Amygdala (tissue), 56 donors: ENCODE measurements at regions not wholly inside any gene's neighbourhood (a gene's known extent, or its start where the extent isn't known, plus 50 kb on each side); places are given as distances from the start of the nearest gene placed in this dataset.
"Not testable (repeated sequence)": the region's sequence is repeated elsewhere in the genome, so short reads cannot be mapped to it uniquely, and the experiment has no call there.

Source experiments
- DNase-seq, 56 donors: peaks; one replicate each; lab custom pipeline; 2025; lab: John Stamatoyannopoulos, UW

DNA sequence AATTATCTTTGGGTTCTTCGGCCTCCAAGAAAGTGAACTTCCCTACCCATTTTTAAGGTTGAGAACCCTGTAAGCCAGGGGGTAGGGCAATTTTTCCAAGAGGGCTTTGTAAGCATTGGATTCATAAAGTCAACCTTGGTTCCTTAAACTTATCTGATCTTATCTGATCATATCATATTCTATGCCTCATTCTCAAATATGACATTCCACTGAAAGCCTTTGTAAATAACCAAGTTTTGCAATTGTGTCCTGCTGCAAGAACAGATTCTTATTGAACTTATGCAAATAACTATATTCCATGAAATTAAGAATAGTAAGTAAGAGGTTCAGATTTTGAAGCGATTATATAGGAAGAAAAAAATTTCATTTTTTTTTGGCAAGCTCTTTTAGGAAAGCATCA lies 649.5 kb downstream of the LRRC70 start:
- DNase-seq, result no peak

DNA sequence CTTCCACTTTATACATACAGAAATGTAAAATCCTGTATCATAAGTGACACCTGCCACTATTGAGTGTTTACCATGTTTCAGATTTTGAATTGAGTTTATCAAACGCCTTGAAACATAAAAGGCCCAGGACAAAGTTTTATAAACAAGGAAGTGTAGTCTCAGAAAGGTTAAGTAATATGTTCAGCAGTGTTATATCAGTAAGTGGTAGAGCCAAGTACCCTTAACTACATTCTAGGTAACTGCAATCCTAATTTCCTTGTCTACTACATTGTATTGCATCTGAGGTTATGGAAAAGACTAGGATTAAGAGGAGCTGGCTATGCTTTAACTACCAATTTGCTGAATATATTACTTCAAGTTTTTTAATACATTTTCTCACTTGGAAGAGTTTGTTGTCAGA lies 641.6 kb downstream of the LRRC70 start:
- no peak for DNase-seq

DNA sequence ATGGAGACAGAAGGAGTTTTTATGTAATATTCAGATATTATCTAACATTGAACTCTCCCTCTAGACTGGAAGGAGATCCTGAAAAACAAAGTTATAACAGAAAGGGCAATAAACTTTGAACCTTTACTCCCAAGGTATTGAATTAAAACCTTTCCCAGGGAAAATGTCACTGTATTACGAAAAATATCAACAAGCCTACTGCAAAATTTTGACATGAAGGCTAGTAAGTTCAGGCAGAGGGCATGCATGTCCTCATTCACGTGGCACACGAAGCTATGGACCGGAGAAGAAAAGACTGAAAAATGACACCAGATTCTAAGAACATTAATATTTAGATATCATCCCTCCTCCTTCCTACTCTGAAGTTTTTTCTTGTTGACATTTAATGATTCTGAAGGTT lies 638.8 kb downstream of the LRRC70 start:
- no peak for DNase-seq

DNA sequence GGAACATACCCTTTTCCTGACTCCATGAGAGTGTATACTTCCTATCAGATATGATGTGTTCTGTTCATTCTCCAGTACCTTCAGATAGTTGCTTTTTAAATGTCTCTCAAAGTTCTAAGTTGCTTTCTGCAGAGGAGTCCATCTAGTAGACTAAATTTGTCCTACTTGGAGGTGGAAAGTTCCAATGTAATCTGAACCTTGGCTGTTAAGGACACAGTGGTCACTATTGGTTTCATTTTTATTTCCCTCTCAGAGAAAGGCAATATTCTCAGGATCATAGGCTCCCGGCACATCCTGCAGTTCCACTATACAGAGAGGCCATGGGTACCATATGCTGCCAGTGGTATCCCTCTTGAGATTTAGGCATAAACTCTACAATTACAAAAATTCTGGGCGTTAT lies 634.6 kb downstream of the LRRC70 start:
- DNase-seq, result no peak

DNA sequence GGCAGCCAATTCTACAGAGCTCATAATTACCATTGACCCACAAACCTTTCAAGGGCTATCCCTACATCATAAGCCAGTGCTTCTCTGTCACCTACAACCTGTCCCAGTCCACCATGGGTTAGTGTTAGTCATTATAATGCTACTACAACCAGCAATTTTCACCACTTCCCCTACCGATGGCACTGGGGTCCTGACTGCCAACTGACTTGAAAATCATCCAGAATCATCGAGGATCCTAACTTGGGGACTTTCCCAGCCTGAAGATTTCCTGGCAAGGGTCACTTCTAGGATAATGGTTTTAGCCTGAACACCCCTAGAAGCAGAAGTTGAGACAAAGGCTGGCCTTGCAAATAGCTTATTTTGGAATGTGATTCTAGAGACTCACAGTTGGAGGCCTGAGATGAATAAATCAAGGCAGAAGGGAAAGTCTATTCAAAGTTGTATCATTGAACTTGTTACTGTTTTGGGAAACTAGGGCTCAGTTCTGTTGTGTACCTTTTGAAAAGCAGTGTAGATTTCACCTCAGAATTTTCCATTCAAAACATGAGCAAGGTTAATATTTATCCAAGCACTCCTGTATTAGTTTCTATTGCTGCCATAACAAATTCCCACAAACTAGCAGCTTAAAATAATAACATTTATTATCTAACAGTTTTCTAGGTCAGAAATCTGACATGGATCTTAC lies 633.0 kb downstream of the LRRC70 start:
- DNase-seq, result peak in 1 of 56 donors; percentile 1

DNA sequence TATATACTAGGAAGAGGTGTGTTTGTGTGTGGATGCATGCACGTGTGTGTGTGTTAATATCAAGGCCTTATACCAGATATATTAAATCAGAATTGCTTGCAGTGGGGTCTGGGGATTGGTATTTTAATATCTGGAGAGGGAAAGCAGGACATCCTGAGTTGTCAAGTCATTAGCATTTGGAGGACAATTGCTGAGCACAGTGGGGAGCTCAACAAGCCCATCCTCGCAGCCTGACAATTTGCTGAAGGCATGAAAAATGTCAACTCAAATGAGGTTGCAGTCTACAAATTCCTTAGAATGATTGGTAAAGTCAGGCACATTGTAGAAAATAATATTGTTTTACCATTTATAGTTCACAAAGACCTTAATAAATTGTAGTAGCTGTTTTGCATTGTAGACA lies 627.4 kb downstream of the LRRC70 start:
- DNase-seq, result no peak

DNA sequence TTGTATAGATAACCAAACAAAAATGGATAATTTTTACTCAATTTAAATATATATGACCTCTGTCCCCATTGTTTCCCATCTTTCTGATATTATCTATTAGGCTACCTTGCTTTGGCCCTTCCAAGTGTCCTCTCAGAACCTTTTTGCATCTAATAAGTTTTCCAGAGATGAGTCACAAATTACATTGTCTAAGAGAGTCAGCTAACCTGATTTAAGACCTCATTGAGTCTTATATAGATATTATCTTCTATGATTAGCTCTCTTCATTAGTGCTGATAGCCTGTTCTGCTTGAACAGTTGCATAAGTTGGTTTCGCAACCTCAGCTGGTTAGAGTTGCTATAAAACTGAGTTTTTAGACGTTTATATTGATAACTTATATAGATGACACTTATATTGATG lies 623.1 kb downstream of the LRRC70 start:
- DNase-seq, result no peak

DNA sequence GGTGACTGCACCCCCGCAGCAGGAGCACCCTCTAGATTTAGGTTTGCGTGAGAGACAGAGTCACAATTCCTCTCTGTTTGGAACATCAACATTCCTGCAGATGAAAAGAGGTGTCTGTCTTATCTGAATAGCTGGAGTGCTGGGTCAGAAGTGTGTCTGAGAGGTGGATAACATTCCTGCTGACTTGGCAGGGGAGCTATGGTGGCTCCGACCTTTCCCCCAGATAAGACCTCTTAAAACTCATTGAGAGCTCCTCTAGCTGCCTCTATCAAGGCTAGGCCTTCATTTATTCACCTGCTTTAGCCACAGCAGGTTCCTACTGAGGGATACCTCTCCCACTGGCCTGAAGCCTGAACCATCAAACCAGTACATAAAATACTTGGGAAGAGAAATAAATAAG lies 615.5 kb downstream of the LRRC70 start:
- DNase-seq, result no peak

DNA sequence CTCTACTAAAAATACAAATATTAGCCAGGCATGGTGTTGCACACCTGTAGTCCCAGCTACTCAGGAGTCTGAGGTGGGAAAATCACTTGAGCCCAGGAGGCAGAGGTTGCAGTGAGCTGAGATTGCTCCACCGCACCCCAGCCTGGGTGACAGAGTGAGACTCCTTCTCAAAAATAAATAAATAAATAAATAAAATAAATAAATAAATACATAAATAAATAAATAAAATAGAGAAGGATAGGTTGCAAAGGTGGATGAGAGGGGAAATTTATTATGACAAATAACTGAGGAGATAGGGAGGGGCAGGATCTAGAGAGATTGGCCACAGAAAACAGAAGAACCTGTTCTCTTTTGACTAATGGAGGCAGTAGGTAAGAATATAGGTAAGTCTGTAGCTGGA lies 601.6 kb downstream of the LRRC70 start:
- not testable (repeated sequence) for DNase-seq

DNA sequence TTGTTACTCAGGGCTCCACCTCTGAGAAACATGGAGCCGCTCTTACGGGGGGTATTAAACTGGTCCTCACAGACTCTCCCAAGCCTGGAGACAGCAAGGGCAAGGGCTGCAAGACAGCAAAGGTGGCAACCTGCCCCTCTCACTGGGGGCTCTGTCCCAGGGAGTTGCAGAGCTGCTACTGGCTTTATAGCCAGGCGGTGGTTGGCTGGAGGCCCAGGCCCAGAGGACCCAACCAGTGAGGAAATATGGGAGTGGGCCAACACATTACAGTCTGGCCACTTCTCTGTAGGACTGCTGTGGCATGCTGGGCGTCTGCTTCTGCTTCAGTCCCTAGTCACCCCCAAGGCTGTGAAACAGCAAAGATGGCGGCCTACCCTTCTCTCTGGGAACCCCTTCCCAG lies 597.2 kb downstream of the LRRC70 start:
- DNase-seq, result no peak

DNA sequence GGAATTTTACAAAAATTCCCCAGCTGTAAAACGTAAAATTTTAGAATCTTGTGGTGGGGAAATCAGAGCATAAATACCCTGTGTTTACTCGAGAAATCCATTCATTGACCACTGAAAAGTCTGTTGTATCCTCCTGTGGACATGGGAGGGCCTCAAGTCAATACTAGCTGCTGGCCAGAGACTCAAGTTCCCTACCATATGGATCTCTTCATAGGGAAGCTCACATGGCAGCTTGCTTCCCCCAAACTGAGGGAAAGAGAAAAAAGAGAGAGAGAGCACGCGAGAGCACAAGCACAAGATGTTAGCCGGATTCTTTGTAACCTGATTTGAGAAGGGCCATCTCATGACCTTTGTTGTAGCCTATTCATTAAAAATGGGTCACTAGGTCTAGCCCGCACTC lies 591.9 kb downstream of the LRRC70 start:
- no peak for DNase-seq

DNA sequence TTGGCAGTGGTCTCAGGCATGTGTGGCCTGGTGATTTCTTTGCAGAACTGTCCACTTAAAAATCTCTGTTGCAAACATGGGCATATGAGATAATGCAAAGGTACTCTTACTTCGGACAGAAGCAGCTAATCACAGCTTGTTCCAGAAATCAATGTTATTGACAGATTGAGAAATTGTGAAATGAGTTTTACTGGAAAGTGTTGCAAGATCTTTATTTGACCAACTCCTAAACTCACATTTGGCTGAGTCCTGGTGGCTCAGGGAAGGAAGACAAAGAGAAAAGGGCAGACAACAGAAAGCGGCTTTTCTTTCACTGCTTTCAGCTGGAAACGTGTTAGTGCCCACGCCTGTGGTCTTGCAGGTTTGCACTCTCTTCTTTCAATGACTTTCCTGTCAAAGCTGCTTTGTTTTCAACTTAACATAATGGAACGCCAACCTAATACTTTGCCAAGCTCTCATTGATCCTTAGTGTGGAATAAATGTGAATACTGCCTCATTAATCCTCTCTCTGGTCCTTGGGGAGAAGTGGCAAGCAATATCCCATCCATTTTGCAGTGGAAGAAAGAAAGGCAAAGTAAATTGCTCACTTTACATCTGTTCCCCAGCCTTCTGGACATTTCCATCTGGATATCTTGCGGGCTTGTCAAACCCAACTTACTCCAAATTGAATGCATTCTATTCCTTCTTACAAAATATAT lies 586.4 kb downstream of the LRRC70 start:
- DNase-seq, result no peak

DNA sequence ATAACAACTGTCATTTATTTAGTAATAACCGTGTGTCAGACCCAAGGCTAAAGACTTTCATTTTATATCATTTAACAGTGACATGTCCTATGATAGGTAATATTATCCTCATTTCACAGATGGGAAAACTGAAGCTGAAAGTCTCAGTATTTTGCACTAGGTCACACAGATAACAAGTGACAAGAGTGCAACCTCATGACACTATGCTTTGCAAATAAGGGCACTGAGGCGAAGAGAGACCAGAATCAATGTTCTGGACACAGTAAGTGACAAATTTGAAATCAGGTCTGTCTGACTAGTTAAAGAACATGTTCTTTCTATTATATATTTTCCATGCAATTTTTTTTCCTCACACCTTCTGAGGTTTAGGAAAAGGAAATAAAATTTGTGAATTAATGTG lies 585.7 kb downstream of the LRRC70 start:
- DNase-seq, result no peak

DNA sequence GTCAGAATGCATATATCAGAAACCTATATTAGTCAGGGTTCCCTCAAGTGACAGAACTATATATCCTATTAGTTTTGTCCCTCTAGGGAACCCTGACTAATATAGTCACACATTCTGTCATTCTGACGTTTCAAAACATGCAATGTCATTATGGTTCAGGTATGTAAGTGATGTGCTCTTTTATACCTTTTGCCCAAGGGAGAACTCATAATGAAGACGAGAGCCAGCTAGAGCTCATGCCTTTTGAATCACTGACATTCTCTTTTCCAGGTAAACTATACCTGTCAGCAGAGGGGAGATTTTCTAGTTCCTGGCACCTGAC lies 576.7 kb downstream of the LRRC70 start:
- DNase-seq, result no peak

DNA sequence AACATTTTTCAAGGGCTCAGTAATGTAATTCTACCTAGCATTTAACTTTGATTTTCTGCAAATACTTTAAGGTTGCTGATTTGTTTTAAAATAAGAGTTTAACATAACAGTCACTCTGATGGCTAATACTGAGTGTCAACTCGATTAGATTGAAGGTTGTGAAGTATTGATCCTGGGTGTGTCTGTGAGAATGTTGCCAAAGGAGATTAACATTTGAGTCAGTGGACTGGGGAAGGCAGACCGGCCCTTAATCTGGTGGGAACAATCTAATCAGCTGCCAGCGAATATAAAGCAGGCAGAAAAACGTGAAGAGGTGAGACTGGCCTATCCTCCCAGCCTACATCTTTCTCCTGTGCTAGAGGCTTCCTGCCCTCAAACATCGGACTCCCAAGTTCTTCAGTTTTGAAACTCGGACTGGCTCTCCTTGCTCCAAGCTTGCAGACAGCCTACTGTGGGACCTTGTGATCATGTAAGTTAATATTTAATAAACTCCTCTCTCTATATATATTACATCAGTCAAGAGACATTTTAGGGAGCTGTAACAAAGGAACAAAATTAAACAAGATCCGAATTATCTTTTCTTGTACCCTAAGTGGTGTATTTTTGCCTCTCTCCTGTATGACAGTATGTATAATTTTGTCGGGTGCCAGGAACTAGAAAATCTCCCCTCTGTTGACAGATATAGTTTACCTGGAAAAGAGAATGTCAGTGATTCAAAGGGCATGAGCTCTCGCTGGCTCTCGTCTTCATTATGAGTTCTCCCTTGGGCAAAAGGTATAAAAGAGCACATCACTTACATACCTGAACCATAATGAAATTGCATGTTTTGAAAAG lies 576.1 kb downstream of the LRRC70 start:
- no peak for DNase-seq

DNA sequence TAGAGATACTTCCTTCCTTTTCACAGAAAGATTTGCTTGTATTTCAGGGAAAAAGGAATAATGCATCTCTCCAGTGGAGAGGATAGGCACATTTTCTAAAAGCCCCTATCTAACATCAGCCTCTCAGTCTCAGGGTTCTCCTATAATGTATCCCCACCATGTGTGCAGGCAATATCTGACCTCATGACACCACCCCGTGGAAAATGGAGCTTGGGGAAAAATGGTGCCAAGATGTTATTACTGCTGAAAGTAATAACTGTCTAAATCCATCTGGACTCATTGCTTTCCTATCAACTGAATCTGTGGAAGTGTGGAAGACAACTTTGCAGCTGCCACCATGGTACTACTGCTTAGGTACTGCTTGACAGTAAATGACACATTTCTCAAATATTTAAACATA lies 574.3 kb downstream of the LRRC70 start:
- DNase-seq, result no peak

DNA sequence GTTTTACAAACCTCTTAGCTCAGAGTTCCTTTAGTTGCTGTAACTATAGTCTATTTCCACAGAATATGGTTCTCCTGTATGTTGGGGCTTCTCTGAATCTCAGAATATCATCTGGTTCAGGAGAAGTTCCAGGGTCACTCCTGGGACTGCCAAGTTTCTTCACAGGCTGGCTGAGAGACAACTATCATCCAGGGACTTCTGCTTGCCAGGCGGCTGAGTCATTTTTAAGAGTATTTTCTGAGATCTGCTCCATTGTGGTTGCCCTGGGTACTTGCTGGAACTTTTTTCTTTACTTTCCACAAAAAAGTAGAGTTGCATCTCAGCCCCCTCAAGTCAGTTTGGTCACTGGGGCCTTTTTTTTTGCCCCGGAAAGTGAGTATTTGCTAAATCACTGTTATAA lies 566.5 kb downstream of the LRRC70 start:
- no peak for DNase-seq

DNA sequence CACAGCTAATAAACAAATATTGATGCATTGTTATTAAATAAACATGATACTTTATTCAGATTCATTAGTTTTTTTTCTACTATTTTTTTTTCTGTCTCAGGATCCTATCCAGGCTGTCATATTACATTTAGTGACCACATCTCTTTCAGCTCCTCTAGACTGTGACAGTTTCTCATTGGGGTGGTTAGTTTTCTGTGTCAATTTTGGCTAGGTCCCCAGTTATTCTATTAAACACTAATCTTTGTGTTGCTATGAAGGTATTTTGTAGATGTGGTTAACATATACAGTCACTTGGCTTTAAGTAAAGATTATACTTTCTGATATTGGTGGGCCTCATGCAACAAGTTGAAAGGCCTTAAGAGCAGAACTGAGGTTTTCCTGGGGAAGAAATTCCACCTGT lies 563.0 kb downstream of the LRRC70 start:
- no peak for DNase-seq

DNA sequence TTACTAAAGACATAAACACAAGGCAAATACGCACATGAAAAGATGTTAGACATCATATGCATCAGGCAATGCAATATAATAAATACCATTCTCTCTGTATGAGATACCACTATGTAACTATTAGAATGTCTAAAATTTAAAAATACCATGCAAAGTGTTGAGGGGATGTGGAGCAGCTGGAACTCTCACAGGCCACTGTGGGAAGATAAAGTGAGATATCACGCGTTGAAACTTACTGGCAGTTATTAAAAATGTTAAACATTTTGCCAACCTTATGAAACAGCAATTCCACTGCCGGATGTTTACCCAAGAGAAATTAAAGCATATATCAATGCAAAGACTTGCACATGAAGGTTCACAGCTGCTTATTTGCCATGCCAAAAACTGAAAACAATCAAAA lies 556.7 kb downstream of the LRRC70 start:
- no peak for DNase-seq

DNA sequence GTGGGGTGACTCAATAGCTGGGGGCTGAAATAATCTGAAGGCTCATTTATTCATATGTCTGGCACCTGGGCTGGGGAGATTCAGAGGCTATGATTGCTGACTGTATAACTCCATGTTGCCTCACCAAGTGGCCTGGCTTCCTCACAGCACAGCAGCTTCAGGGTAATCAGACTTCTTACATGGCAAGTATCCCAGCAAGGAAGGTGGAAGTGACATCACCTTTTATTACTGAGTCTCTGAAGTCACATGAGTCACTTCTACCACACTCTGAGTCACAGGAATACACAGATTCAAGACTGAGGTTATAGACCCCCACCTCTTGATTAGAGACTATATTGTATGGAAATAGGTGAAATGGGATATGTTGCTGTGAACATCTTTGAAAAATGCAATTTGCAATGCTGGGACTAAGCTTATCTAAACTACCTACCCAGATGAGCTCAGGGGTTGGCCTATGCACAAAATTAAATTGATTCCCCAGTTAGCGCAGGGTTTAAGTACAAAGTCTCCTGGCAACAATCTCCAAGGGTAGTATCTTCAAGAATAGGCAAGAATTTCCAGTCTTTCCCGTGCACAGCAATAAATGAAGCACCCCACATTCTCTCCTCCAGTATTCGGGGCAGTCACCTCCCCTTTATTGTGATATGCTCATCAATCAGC lies 553.1 kb downstream of the LRRC70 start:
- no peak for DNase-seq

DNA sequence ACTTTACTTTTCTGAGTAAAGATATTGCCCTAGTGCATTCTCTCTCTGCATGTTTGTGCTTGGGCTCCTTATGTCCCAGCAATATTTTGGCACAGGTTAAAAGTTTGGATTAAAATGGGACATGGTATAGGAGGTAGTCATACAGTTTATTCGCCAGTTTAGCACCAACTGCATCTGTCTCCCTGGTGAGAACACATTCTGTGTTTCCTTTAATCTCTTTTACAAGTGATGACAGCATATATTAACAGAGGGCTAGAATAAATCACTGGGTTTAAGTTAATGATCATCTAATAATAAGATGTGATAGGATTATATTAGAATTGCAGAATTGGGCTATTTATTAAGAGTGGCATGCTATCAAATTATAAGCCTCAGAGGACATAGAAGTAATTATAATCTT lies 550.1 kb downstream of the LRRC70 start:
- DNase-seq, result no peak
